Fibroblast of villous mesenchyme (primary cell): ENCODE measurements at regions not wholly inside any gene's neighbourhood (a gene's known extent, or its start where the extent isn't known, plus 50 kb on each side); places are given as distances from the start of the nearest gene placed in this dataset.
A peak's percentile ranks its signal among the peaks of the same experiment; 100 is the strongest.

Experiments used
- DNase-seq: peaks from one replicate; pipeline ENCODE4 v3.0.0-alpha.2; 2010; ENCODE audit warnings: low read depth
- H3K4me3 ChIP-seq: 2 replicates; pipeline ENCODE4 v1.5.1; 2011; ENCODE audit warnings: low read depth, mild to moderate bottlenecking, low read length
- TF ChIP-seq, protein P1 (sequence below): IDR thresholded peaks from 2 replicates; pipeline ENCODE4 v1.5.1; 2012; ENCODE audit warnings: low read depth, mild to moderate bottlenecking, low read length; ENCODE audit not compliant: insufficient read depth

DNA sequence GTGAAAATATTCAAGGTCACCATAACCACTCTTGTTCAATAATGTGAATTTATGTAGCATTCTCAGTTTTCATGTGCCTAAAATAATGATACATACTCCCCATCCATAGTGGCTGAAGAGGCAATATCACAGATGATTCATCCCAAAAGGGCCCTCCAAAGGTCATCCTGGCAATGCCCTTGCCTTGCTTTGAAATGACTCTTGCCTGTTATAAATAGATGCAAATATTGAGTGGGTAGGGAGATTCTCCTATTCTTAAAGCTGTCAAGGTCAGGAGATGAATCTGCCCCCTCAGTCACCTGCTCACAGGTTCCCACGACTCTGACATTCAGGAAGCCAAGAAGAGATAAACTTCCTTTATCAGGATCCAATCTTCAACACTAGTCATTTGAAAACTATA is 490.5 kb downstream of the TNS1 start:
- no peak for DNase-seq
- H3K4me3 ChIP-seq: no peak overlapping the region
- TF ChIP-seq, protein P1, sequence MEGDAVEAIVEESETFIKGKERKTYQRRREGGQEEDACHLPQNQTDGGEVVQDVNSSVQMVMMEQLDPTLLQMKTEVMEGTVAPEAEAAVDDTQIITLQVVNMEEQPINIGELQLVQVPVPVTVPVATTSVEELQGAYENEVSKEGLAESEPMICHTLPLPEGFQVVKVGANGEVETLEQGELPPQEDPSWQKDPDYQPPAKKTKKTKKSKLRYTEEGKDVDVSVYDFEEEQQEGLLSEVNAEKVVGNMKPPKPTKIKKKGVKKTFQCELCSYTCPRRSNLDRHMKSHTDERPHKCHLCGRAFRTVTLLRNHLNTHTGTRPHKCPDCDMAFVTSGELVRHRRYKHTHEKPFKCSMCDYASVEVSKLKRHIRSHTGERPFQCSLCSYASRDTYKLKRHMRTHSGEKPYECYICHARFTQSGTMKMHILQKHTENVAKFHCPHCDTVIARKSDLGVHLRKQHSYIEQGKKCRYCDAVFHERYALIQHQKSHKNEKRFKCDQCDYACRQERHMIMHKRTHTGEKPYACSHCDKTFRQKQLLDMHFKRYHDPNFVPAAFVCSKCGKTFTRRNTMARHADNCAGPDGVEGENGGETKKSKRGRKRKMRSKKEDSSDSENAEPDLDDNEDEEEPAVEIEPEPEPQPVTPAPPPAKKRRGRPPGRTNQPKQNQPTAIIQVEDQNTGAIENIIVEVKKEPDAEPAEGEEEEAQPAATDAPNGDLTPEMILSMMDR: no peak

DNA sequence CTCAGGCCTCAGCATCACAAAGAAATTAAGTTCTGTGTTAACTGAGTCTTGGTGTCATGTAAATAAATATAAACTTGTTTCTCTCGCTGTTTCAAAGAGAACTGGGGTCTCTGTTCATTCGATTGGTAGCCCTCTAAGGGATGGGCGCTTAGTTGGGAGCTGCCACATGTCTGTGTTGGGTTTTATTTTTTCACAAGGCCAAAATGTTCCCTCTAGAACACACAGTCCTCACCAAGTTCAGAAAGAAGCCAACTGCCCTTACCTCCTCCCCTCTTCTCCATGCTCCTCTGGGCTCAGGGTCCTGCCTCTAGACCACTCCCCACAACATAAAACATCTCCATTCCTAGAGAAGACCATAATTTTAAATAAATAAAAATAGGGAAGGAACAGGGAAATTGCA is 490.9 kb downstream of the TNS1 start:
- H3K4me3 ChIP-seq: no peak overlapping the region
- TF ChIP-seq, protein P1: no peak
- no peak for DNase-seq

DNA sequence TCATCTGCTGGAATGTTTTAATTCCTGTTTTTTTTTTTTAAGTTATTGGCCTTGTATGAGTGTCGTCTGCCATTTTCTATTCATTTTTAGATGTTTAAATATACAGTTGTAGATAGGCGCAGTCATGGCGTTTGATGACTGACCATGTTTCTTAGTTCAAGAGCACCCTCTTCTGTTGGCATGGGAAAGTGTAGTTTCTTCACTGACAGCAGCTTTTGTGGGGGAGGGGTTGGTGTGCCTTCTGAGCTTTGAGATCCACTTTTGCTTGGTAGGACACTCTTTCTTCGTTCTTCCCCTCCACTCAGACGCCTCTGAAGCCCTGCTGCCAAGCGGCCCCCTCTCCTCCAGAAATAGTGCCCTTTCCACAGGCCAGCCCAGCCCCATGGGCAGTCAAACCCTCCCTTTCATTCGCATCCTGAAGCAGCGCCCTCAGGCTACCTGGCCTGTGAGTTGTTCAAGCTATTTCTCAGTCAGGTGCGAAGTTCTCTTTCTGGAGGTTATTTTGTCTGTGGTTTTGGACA is 492.0 kb downstream of the TNS1 start:
- TF ChIP-seq, protein P1: peak; percentile 81
- H3K4me3 ChIP-seq: no peak overlapping the region
- DNase-seq: peak; percentile 89

DNA sequence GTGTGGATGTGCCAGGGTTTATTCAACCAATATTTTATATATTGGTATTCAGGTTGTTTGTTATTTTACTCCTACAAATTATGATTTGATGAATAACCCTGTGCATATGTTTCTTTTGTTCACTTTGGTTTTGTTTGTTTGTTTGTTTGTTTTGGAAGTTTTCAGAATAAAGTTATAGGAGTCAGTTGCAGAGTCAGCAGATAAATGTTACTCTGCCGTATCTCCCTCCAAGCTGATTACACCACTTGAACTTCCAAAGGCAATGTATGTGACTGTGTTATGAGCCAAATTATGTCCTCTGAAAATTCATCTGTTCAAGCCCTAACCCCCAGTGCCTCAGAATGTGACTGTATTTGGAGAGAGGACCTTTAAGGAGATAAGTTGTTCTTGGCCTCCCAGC is 497.5 kb downstream of the TNS1 start:
- H3K4me3 ChIP-seq: no peak overlapping the region
- no peak for DNase-seq
- TF ChIP-seq, protein P1: no peak

DNA sequence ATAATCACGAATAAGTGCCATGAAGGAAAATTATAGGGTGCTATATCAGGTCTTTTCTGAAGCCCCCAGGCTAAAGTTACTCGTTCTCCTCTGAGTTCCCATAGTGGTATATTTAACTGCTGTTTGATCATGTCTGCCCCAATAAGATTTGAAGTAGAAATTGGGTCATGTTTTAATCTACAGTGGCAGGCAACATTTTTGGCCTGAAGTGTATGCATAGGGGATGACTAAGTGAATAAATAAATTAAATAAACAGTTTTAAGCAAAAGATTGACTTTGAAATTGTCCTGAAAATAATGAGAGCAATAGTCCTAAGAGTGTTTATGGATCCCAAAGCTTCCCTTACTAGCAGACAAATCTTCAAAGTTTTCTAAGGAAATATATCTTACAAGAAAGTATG is 500.9 kb downstream of the TNS1 start:
- H3K4me3 ChIP-seq: no peak overlapping the region
- TF ChIP-seq, protein P1: no peak
- no peak for DNase-seq

DNA sequence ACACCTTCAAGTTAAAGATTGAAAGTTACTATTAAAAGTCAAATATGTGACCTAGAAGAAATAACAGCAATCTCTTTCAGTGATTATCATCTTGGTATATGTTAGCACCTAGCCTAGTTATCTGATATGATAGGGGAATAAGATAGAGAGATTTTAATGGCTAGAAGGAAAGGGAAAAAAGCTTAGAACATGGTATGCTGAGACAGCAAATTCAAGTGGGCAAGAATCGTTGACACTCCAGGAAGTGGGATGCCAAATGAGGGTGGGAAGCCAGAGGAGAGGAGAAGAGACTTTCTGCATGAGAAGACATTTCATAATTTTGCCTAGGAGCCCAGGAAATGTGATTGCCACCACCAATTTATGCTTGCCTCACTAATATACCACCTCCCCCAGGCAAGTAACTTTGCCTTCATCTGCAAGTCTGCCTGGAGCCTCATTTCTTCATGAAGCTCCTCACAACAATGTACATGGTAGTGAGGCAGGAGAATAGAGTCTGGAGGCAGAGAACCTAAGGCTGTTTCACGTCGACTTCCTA is 504.9 kb downstream of the TNS1 start:
- H3K4me3 ChIP-seq: no peak overlapping the region
- TF ChIP-seq, protein P1: no peak

DNA sequence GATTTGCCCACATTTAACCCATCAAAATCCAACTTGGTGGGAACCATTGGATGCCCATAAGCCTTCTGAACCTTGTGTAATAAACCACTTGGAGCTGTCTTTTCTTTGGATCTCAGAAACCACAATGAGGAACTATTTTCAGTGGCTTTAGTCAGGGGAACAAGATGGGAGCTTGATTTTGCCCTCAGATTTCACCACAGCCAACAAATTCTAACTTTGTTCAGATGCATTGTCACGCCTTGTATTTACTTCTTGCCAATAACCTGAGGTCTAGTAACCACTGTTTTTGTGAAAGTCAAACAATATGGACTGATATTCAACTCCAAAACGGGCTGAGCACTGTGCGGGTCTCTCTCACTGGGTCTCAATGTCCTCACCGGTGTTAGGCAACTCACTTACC is 508.2 kb downstream of the TNS1 start:
- no peak for DNase-seq
- TF ChIP-seq, protein P1: no peak
- no peak overlapping the region for H3K4me3 ChIP-seq

More for the DNA sequence above, 504.9 kb downstream of the TNS1 start:
- no peak for DNase-seq
